RWPE1 (cell line): ENCODE measurements at regions not wholly inside any gene's neighbourhood (a gene's known extent, or its start where the extent isn't known, plus 50 kb on each side); places are given as distances from the start of the nearest gene placed in this dataset.

Source experiments
- CTCF ChIA-PET: fragments of 350-600 bp; sonication (Branson Sonifier 250); formaldehyde crosslinking; extraction: SDS; loops from one replicate; lab custom pipeline; 2021; lab: Yijun Ruan, JAX
- POLR2A ChIA-PET: fragments of 400-600 bp; formaldehyde crosslinking; extraction: SDS; loops from one replicate; lab custom pipeline; 2020; ENCODE audit warnings: antibody characterized with exemption; ENCODE audit not compliant: low non-redundant PET; lab: Yijun Ruan, JAX
- DNase-seq: peaks from one replicate; pipeline ENCODE4 v3.0.0; 2012; ENCODE audit warnings: low spot score
- H3K27ac ChIP-seq: fragments of 450-650 bp; 2 replicates; pipeline ENCODE4 v1.5.1; 2017
- CTCF ChIP-seq: fragments of 450-650 bp; conservative IDR thresholded peaks from 2 replicates; pipeline ENCODE4 v1.5.1; 2017; ENCODE audit warnings: low read depth, mild to moderate bottlenecking

- no peak for DNase-seq
- POLR2A ChIA-PET = no interaction called here
- no peak for TF ChIP-seq CTCF
- H3K27ac ChIP-seq = no peak overlapping the region
- CTCF ChIA-PET = no interaction called here
These were observed 342.4 kb upstream of the TYRP1 start for GRCh38 chr9:12350775-12351174.

- CTCF ChIA-PET = no interaction called here
- DNase-seq = no peak
- no peak overlapping the region for H3K27ac ChIP-seq
- TF ChIP-seq CTCF = no peak
- POLR2A ChIA-PET = no interaction called here
These were observed 341.7 kb upstream of the TYRP1 start for GRCh38 chr9:12351293-12352044.

- no peak overlapping the region for H3K27ac ChIP-seq
- DNase-seq = no peak
- ChIA-PET POLR2A (no interaction called here), CTCF (no interaction called here)
- no peak for TF ChIP-seq CTCF
These were observed 341.2 kb upstream of the TYRP1 start for GRCh38 chr9:12352045-12352315.

- H3K27ac ChIP-seq = no peak overlapping the region
- no peak for TF ChIP-seq CTCF
- CTCF ChIA-PET = interaction anchor here (0.6 kb wide), 1 partner anchor 267 kb away, joined by 5 read pairs; no protein-coding TSS in a partner anchor
- POLR2A ChIA-PET = no interaction called here
- no peak for DNase-seq
These were observed 329.7 kb upstream of the TYRP1 start for GRCh38 chr9:12363439-12363838.

GRCh38 chr9:12368569-12368968, 324.6 kb upstream of the TYRP1 start:
- DNase-seq = no peak
- ChIA-PET CTCF (interaction anchor here (0.7 kb wide), 1 partner anchor 96 kb away, joined by 3 read pairs; no protein-coding TSS in a partner anchor), POLR2A (no interaction called here)
- TF ChIP-seq CTCF = no peak
- no peak overlapping the region for H3K27ac ChIP-seq

- TF ChIP-seq CTCF = no peak
- no peak for DNase-seq
- ChIA-PET CTCF (no interaction called here), POLR2A (no interaction called here)
- H3K27ac ChIP-seq = no peak overlapping the region
These were observed 301.2 kb upstream of the TYRP1 start for GRCh38 chr9:12391839-12392509.
